ENCODE measurements at regions not wholly inside any gene's neighbourhood (a gene's known extent, or its start where the extent isn't known, plus 50 kb on each side); places are given as distances from the start of the nearest gene placed in this dataset.
"Not testable (repeated sequence)": the region's sequence is repeated elsewhere in the genome, so short reads cannot be mapped to it uniquely, and the experiment has no call there.

DNA sequence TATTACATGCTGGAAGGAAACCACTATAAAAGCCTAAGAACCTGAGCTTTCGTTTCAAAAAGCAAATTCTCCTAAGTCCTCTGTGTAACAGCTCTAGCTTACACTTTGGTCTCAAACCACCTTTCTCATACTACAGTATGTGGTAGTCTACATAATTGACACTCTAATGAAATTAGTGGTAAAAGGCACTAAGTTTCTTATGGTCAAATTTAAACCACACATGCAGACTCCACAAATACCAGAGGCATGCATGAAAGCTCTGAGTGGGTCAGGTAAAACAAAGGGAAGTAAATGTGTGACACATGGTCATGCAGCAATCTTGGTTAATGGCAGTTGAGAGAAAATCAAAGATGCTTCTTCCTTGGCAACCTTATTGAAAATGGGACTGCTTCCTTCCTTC, 187.8 kb downstream of the CCNG2 start:
- no peak overlapping the region for H3K4me3 ChIP-seq (ENCODE audit: low read depth, low read length)
- in situ Hi-C loops (cut with HindIII; ENCODE audit: low sequenced_read_pairs) = no loop called here
- TF ChIP-seq, protein P1, sequence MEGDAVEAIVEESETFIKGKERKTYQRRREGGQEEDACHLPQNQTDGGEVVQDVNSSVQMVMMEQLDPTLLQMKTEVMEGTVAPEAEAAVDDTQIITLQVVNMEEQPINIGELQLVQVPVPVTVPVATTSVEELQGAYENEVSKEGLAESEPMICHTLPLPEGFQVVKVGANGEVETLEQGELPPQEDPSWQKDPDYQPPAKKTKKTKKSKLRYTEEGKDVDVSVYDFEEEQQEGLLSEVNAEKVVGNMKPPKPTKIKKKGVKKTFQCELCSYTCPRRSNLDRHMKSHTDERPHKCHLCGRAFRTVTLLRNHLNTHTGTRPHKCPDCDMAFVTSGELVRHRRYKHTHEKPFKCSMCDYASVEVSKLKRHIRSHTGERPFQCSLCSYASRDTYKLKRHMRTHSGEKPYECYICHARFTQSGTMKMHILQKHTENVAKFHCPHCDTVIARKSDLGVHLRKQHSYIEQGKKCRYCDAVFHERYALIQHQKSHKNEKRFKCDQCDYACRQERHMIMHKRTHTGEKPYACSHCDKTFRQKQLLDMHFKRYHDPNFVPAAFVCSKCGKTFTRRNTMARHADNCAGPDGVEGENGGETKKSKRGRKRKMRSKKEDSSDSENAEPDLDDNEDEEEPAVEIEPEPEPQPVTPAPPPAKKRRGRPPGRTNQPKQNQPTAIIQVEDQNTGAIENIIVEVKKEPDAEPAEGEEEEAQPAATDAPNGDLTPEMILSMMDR (IDR thresholded peaks at IDR 0.05; ENCODE audit: low read depth, low read length, missing control alignments) = no peak
- no peak for DNase-seq (ENCODE audit: low read depth)

DNA sequence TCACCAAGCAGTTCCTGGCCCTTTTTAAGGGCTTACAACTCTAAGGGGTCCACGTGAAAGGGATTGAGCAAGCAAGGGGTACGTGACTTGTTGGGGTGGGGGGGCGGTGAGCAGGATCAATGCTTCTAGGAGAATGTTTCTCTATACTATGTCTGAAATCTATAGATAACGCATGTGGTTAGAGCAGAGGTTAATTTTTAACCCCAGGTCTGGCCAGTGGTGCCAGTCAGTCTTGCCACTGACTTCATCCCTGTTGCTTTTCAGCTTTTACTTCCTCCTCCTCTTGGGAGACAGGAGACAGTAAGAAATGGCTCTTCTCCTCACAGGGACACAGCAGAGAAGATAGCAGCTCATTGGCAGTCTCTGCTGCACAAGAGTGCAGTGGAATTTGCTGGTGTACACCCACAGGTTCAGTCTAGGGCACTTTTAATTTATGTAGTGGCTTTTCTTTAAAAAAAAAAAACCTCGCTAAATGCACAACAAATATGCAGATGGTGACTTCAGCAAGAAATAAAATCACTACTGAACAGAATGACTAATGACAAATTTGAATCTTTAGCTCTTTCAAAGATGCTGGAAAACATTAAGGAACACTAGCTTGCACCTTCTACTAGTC, 190.5 kb downstream of the CCNG2 start:
- no peak overlapping the region for H3K4me3 ChIP-seq (ENCODE audit: low read depth, low read length)
- in situ Hi-C loops (cut with HindIII; ENCODE audit: low sequenced_read_pairs) = no loop called here
- TF ChIP-seq, protein P1 (IDR thresholded peaks at IDR 0.05; ENCODE audit: low read depth, low read length, missing control alignments) = no peak
- DNase-seq (ENCODE audit: low read depth) = no peak

DNA sequence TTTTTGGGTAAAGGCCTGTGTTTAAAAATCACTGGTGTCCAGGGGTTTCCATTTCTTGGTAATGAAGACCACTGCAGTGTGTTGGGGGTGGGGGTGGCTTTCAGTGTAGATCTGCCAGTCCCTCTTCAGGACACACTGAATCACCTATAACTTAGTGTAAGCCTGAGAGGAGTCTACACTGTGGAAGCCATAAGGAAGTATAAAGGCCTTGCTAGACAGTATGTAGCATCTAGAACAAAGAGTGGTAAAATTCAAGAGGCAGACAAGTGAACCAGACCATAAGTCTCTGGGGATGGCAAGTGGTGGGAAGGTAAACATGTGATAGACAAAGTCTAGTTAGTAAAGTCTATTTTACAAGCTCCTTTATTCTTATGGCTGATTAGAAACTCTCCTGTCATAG, 191.8 kb downstream of the CCNG2 start:
- in situ Hi-C loops (cut with HindIII; ENCODE audit: low sequenced_read_pairs) = no loop called here
- DNase-seq (ENCODE audit: low read depth) = no peak
- TF ChIP-seq, protein P1 (IDR thresholded peaks at IDR 0.05; ENCODE audit: low read depth, low read length, missing control alignments) = no peak
- no peak overlapping the region for H3K4me3 ChIP-seq (ENCODE audit: low read depth, low read length)

DNA sequence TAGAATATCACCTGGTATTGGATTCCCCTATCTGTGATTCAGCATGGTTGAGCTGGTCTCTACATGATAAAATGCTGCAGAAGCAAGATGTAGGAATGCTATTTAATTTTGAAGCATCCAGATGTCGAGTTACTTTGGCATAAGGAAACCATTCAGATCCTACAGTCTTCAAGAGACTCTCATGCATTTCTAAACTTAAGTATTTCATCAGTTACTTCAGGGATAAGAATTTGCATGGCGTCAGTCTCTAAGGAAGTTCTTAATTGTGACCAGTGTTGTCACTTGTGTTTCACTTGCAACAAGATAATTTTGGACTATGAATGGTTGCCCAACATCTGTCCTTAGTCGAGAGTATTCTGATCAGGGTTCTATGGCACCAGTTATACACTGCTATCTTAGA, 192.4 kb downstream of the CCNG2 start:
- in situ Hi-C loops (cut with HindIII; ENCODE audit: low sequenced_read_pairs) = no loop called here
- TF ChIP-seq, protein P1 (IDR thresholded peaks at IDR 0.05; ENCODE audit: low read depth, low read length, missing control alignments) = no peak

DNA sequence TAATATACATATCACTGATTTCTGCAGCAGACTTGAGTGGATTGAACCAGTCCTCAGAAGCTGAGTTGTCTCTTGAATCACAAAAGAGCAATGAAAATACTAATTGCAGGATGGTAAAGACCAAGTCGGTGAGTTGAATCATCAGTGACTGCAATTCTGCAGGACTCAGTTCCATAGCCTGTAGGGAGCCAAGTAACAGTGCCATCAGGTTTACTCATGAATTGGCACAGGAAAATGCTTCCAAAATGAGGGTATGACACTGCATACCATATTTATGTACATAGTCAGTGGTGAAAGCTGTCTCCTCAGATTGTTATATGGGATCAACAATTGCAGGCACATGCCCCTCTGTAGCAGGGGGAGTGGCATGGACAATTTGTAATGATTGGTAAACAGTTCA, 192.8 kb downstream of the CCNG2 start:
- DNase-seq (ENCODE audit: low read depth) = no peak
- in situ Hi-C loops (cut with HindIII; ENCODE audit: low sequenced_read_pairs) = no loop called here
- H3K4me3 ChIP-seq (ENCODE audit: low read depth, low read length) = no peak overlapping the region
- TF ChIP-seq, protein P1 (IDR thresholded peaks at IDR 0.05; ENCODE audit: low read depth, low read length, missing control alignments) = no peak

More for the DNA sequence above, 192.4 kb downstream of the CCNG2 start:
- no peak overlapping the region for H3K4me3 ChIP-seq (ENCODE audit: low read depth, low read length)
- no peak for DNase-seq (ENCODE audit: low read depth)

DNA sequence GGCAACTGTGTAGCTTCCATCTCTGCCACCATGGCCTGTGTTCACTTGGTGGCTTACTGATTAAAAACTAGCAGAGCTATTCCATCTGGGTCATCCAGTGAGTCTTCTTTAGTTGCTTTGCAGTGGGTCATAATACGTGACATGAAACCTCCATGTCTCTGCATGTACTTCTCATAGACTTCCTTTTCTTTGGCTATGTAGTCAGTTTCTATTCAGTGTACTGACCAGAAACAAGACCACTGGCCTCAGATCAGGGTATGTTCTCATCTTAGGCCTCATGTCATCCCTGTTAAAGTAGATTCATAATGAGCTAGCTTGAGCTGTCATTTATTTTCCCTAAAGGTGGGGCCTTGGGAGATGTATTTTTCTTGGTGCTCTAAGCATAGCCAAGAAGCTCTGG, 195.2 kb downstream of the CCNG2 start:
- no peak overlapping the region for H3K4me3 ChIP-seq (ENCODE audit: low read depth, low read length)
- no peak for DNase-seq (ENCODE audit: low read depth)
- TF ChIP-seq, protein P1 (IDR thresholded peaks at IDR 0.05; ENCODE audit: low read depth, low read length, missing control alignments) = no peak
- in situ Hi-C loops (cut with HindIII; ENCODE audit: low sequenced_read_pairs) = no loop called here

DNA sequence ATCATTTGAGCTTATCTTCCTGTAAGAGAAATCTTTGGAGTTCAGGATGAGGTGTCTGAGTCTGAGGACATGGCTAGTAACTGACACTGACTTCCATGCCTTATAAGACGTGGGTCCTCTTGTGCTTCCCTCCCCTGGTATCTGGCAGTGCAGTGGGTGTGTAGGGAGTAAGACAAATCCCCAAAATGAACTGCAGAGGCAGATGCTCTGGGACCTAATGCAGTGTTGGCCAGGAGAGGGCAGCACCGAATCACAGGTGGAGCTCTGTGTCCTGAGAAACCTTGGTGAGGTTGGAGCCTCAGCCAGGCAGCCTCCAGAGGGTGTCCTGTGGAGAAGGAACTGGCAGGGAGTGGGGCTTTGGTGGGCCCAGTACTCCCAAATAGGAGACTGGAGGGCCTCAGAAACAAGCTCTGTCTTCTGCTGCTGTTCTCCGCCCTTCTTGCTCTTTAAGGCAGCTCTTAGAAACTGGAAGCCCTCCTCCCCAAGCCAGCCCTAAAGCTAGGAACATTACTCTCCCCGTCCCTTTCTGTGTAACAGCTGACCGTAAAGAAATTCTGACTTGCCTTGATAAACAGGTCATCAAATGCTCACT, 196.8 kb downstream of the CCNG2 start:
- in situ Hi-C loops (cut with HindIII; ENCODE audit: low sequenced_read_pairs); DNase-seq (ENCODE audit: low read depth); H3K4me3 ChIP-seq (ENCODE audit: low read depth, low read length): not testable (repeated sequence)

All from astrocyte of the cerebellum (primary cell).